SK-N-SH (cell line): ENCODE measurements at regions not wholly inside any gene's neighbourhood (a gene's known extent, or its start where the extent isn't known, plus 50 kb on each side); places are given as distances from the start of the nearest gene placed in this dataset.

Experiments
- CTCF ChIA-PET: fragments of 300-600, 350-600 bp; formaldehyde crosslinking; extraction: SDS; loops from one replicate; lab custom pipeline; 2021; lab: Yijun Ruan, JAX
- POLR2A ChIA-PET: fragments of 350-600 bp; sonication (Branson Sonifier 250); formaldehyde crosslinking; extraction: SDS; loops from one replicate; lab custom pipeline; 2020; ENCODE audit warnings: antibody characterized with exemption, inconsistent platforms; lab: Yijun Ruan, JAX
- DNase-seq: peaks from one replicate; pipeline ENCODE4 v3.0.0; 2012
- H2AFZ ChIP-seq: fragments of 200-600 bp; sonication (generic); 2 replicates; pipeline ENCODE4 v1.8.1; 2016; ENCODE audit warnings: antibody characterized with exemption, mild to moderate bottlenecking, low read depth
- H3F3A ChIP-seq: fragments of 200-600 bp; sonication (generic); replicated peaks from 2 replicates; pipeline ENCODE3; 2016; ENCODE audit warnings: antibody characterized with exemption, mild to moderate bottlenecking; ENCODE audit not compliant: insufficient read depth
- H3K27ac ChIP-seq, 2 experiments: fragments of 200-500 bp in 1 of 2; fragments of 200-600 bp in 1 of 2; sonication (Bioruptor generic) in 1 of 2; sonication (generic), shearing (Covaris generic) in 1 of 2; 2 replicates each; pipeline versions ENCODE4 v1.5.1 to v1.6.1; 2014 to 2016; ENCODE audit warnings: low read depth in 2 of 2, inconsistent platforms in 1 of 2, low read length in 1 of 2, mild to moderate bottlenecking in 1 of 2, mixed read lengths in 1 of 2
- H3K27me3 ChIP-seq: fragments of 200-600 bp; sonication (generic), shearing (Covaris generic); 2 replicates; pipeline ENCODE4 v1.6.1; 2016; ENCODE audit warnings: mixed run types; ENCODE audit not compliant: insufficient read depth
- H3K36me3 ChIP-seq, 2 experiments: fragments of 200-500 bp in 1 of 2; fragments of 200-600 bp in 1 of 2; sonication (Bioruptor generic) in 1 of 2; sonication (generic) in 1 of 2; replicated peaks in 1 of 2; 2 replicates each; pipeline versions ENCODE3 to v1.5.1; 2014 to 2016; ENCODE audit warnings: low read length in 1 of 2, mild to moderate bottlenecking in 1 of 2; ENCODE audit not compliant: insufficient read depth in 2 of 2, control insufficient read depth in 1 of 2
- H3K4me1 ChIP-seq, 2 experiments: fragments of 200-500 bp in 1 of 2; fragments of 200-600 bp in 1 of 2; sonication (Bioruptor generic) in 1 of 2; sonication (generic), shearing (Covaris generic) in 1 of 2; 2 replicates each; pipeline versions ENCODE4 v1.5.1 to v1.6.1; 2014 to 2016; ENCODE audit warnings: low read depth in 1 of 2, low read length in 1 of 2, mixed run types in 1 of 2; ENCODE audit not compliant: insufficient read depth in 2 of 2, control insufficient read depth in 1 of 2
- H3K4me2 ChIP-seq: fragments of 200-600 bp; sonication (generic), shearing (Covaris generic); 2 replicates; pipeline ENCODE4 v1.6.1; 2017; ENCODE audit warnings: mixed run types
- H3K4me3 ChIP-seq, 2 experiments: fragments of 200-500 bp in 1 of 2; fragments of 200-600 bp in 1 of 2; sonication (Bioruptor generic) in 1 of 2; sonication (generic), shearing (Covaris generic) in 1 of 2; 2 replicates each; pipeline versions ENCODE4 v1.5.1 to v1.8.1; 2014 to 2016; ENCODE audit warnings: low read depth in 2 of 2, inconsistent platforms in 1 of 2, low read length in 1 of 2, mild to moderate bottlenecking in 1 of 2, mixed read lengths in 1 of 2, moderate library complexity in 1 of 2
- H3K79me2 ChIP-seq: fragments of 200-600 bp; sonication (generic); 2 replicates; pipeline ENCODE4 v1.8.1; 2017; ENCODE audit warnings: mild to moderate bottlenecking; ENCODE audit not compliant: insufficient read depth
- H3K9ac ChIP-seq: fragments of 200-600 bp; sonication (generic); 2 replicates; pipeline ENCODE4 v1.6.1; 2017; ENCODE audit warnings: mixed run types
- H3K9me2 ChIP-seq: fragments of 200-600 bp; sonication (generic); 2 replicates; pipeline ENCODE4 v1.6.1; 2017; ENCODE audit warnings: mixed run types
- H3K9me3 ChIP-seq: fragments of 200-600 bp; sonication (generic); 2 replicates; pipeline ENCODE4 v1.6.1; 2017; ENCODE audit warnings: mixed run types, mild to moderate bottlenecking, moderate library complexity
- H4K20me1 ChIP-seq: fragments of 200-600 bp; sonication (generic); 2 replicates; pipeline ENCODE4 v1.6.1; 2017; ENCODE audit warnings: mild to moderate bottlenecking, mixed run types; ENCODE audit not compliant: insufficient read depth
- CTCF ChIP-seq: fragments of 200-600 bp; sonication (generic); IDR thresholded peaks from 2 replicates; pipeline ENCODE4 v1.6.1; 2017; ENCODE audit warnings: antibody characterized with exemption, mild to moderate bottlenecking, moderate library complexity
- ELF1 ChIP-seq: IDR thresholded peaks from 2 replicates; pipeline ENCODE4 v1.4.0; 2012
- EP300 ChIP-seq, 2 experiments: IDR thresholded peaks; 2 replicates each; pipeline versions ENCODE4 v1.4.0 to v1.6.1; 2012; ENCODE audit warnings: borderline replicate concordance in 1 of 2, low read depth in 1 of 2, low read length in 1 of 2
- FOSL2 ChIP-seq: IDR thresholded peaks from 2 replicates; pipeline ENCODE4 v1.4.0; 2012; ENCODE audit warnings: low read depth, mild to moderate bottlenecking, moderate library complexity, borderline replicate concordance
- FOXJ3 ChIP-seq: sonication (generic); formaldehyde crosslinking; IDR thresholded peaks from 2 replicates; pipeline ENCODE4 v1.5.1; 2020; ENCODE audit warnings: mild to moderate bottlenecking, missing genetic modification reagents
- GABPA ChIP-seq: IDR thresholded peaks from 2 replicates; pipeline ENCODE4 v1.4.0; 2012; ENCODE audit warnings: low read depth, mild to moderate bottlenecking
- GATA2 ChIP-seq: sonication (generic); formaldehyde crosslinking; IDR thresholded peaks from 2 replicates; pipeline ENCODE4 v1.5.0; 2020; ENCODE audit warnings: mild to moderate bottlenecking, missing genetic modification reagents
- IRF3 ChIP-seq: fragments of 150-350 bp; IDR thresholded peaks from 2 replicates; pipeline ENCODE4 v1.6.1; 2016; ENCODE audit warnings: mild to moderate bottlenecking, low read depth, low read length
- JUND ChIP-seq: IDR thresholded peaks from 2 replicates; pipeline ENCODE4 v1.4.0; 2012
- MXI1 ChIP-seq: IDR thresholded peaks from 2 replicates; pipeline ENCODE4 v1.6.1; 2012; ENCODE audit warnings: mild to moderate bottlenecking, low read depth, low read length, improper control_type of control experiment
- NFIC ChIP-seq: IDR thresholded peaks from 2 replicates; pipeline ENCODE4 v1.4.0; 2012; ENCODE audit warnings: borderline replicate concordance
- NRF1 ChIP-seq: IDR thresholded peaks from 2 replicates; pipeline ENCODE4 v1.6.1; 2012; ENCODE audit warnings: low read depth, mild to moderate bottlenecking, low read length
- PBX3 ChIP-seq: IDR thresholded peaks from 2 replicates; pipeline ENCODE4; 2012
- POLR2AphosphoS5 ChIP-seq: IDR thresholded peaks from 2 replicates; pipeline ENCODE4 v1.6.1; 2012; ENCODE audit warnings: low read depth, low read length
- RCOR1 ChIP-seq: fragments of 150-350 bp; IDR thresholded peaks from 2 replicates; pipeline ENCODE4 v1.6.1; 2017; ENCODE audit warnings: antibody characterized with exemption, low read length
- RFX5 ChIP-seq: IDR thresholded peaks from 2 replicates; pipeline ENCODE4 v1.6.1; 2012; ENCODE audit warnings: mild to moderate bottlenecking, improper control_type of control experiment, low read length
- TCF12 ChIP-seq: IDR thresholded peaks from 2 replicates; pipeline ENCODE4 v1.4.0; 2012
- WGBS: methylation state at CpG from one replicate; pipeline ENCODE4 v1.1.6; 2017; ENCODE audit warnings: low lambda C conversion rate; 5-methylcytosine and 5-hydroxymethylcytosine counted together
- TF ChIP-seq, protein P1 (sequence below): IDR thresholded peaks from 2 replicates; pipeline ENCODE4 v1.4.0; 2012; ENCODE audit warnings: low read depth, borderline replicate concordance
- TF ChIP-seq, protein P2 (sequence below): IDR thresholded peaks from 2 replicates; pipeline ENCODE4 v1.4.0; 2012; ENCODE audit warnings: low read depth

DNA sequence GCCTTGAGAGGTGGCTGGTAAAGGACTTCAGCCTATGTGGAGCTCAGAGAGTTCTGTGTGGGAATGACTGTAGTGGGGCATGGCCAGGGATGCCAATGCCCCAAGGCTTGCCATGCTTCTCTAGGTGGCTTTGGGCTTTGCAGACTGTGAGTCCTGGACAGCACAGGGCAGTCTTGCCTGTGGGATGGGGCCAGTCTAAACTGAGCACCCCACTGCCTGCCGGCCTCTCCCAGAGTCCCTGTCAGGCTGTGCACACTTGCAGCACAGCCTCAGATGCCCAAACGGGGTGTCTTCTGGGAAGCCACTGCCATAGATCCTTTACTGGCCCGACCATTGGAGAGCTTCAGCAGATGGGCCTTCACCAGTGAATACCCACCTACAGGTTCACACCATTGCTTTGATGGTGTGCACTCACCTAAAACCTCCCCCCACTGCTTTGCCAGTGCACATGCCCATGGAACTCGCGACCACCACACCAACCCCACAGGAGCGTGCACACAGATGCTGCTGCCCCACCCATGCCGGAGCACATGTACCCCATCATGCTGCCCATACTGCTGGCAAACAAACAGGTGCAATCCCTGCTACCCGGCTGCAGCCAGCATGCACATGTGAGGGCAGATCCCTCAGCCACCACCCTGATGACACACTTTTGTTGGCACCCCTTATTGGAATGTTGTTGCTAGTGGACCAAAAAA lies 97.3 kb upstream of the CNKSR2 start (continued):
- TF ChIP-seq, protein P1, sequence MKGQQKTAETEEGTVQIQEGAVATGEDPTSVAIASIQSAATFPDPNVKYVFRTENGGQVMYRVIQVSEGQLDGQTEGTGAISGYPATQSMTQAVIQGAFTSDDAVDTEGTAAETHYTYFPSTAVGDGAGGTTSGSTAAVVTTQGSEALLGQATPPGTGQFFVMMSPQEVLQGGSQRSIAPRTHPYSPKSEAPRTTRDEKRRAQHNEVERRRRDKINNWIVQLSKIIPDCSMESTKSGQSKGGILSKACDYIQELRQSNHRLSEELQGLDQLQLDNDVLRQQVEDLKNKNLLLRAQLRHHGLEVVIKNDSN = no peak

DNA sequence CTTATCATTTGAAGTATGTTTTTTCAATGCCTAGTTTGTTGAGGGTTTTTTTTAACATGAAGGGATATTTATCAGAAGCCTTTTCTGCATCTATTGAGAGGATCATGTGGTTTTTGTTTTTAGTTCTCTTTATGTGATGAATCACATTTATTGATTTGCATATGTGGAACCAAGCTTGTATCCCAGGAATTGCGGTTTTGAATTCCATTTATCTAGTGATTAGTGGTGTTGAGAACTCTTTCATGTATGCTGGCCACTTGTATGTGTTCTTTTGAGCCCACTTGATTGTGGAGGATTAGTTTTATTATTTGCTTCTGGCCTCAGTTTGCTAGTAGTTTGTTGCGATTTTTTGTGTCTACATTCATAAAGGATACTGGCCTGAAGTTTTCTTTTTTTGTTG lies 85.0 kb upstream of the CNKSR2 start:
- Histone ChIP-seq H3K9me2 (no peaks in the 10 kb centered on the region), H3K4me1 (no peaks in the 10 kb centered on the region), H3K79me2 (no peaks in the 10 kb centered on the region)
- POLR2A ChIA-PET = no interaction called here
- CTCF ChIA-PET = no interaction called here
- WGBS = 12% methylated on average over 2 of the region's 2 CpGs
- TF ChIP-seq TCF12 = no peak
- TF ChIP-seq JUND = no peak
- TF ChIP-seq MXI1 = no peak
- no peak for TF ChIP-seq EP300 (IDR thresholded peaks at IDR 0.05; ENCODE audit: borderline replicate concordance in 1 of 2, low read depth in 1 of 2, low read length in 1 of 2)
- no peak for TF ChIP-seq NRF1
- TF ChIP-seq NFIC = no peak
- TF ChIP-seq RFX5 = no peak
- no peak for TF ChIP-seq PBX3
- TF ChIP-seq, protein P2, sequence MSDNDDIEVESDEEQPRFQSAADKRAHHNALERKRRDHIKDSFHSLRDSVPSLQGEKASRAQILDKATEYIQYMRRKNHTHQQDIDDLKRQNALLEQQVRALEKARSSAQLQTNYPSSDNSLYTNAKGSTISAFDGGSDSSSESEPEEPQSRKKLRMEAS = no peak
- TF ChIP-seq FOXJ3 (CRISPR knock-in tag) = no peak
- TF ChIP-seq GATA2 (CRISPR knock-in tag) = no peak
- TF ChIP-seq, protein P1 = no peak
- TF ChIP-seq FOSL2 = no peak
- TF ChIP-seq RCOR1 = no peak
- TF ChIP-seq GABPA = no peak
- no peak for TF ChIP-seq ELF1
- no peak for TF ChIP-seq POLR2AphosphoS5
- no peak for TF ChIP-seq IRF3
- no peak for TF ChIP-seq CTCF
- TF ChIP-seq, all 33 proteins: peak for 0
- Histone ChIP-seq H3K27me3 (no peaks in the 10 kb centered on the region), H2AFZ (no peak overlapping the region), H3K9ac (no peak overlapping the region), H3K36me3 (no peaks in the 10 kb centered on the region), H4K20me1 (no peaks in the 10 kb centered on the region), H3K4me2 (no peak overlapping the region), H3K4me3 (no peak overlapping the region), H3F3A (no peaks in the 10 kb centered on the region), H3K9me3 (no peaks in the 10 kb centered on the region), H3K27ac (no peak overlapping the region)
- DNase-seq = no peak
